KBM-7 (cell line): ENCODE measurements at regions not wholly inside any gene's neighbourhood (a gene's known extent, or its start where the extent isn't known, plus 50 kb on each side); places are given as distances from the start of the nearest gene placed in this dataset.
"Not testable (repeated sequence)": the region's sequence is repeated elsewhere in the genome, so short reads cannot be mapped to it uniquely, and the experiment has no call there.

ENCODE experiments used
- DNase-seq: peaks from one replicate; pipeline ENCODE4 v3.0.0-alpha.2; 2015
- in situ Hi-C: fragments of 300-500 bp; cut with MboI; formaldehyde crosslinking; loops from 2 replicates; pipeline ENCODE4 v1.14.3; 2020; ENCODE audit warnings: low sequenced_read_pairs, low pct_unique_long_range_greater_than_20kb, mixed read lengths

GRCh38 chrX:13440176-13440575 lies 120.3 kb upstream of the ATXN3L start:
- no peak for DNase-seq
- in situ Hi-C loops, result no loop called here

- no peak for DNase-seq
- in situ Hi-C loops, result no loop called here
Observed at GRCh38 chrX:13433298-13433605, 113.4 kb upstream of the ATXN3L start.

- in situ Hi-C loops, result no loop called here
- no peak for DNase-seq
Observed at GRCh38 chrX:13432414-13433297, 112.8 kb upstream of the ATXN3L start.

- in situ Hi-C loops, result no loop called here
- no peak for DNase-seq
Observed at GRCh38 chrX:13430136-13430827, 110.4 kb upstream of the ATXN3L start.

- in situ Hi-C loops, result no loop called here
- DNase-seq, result peak; percentile 81
Observed at GRCh38 chrX:13428053-13428786, 108.4 kb upstream of the ATXN3L start.

- DNase-seq, result peak; percentile 3
- in situ Hi-C loops, result no loop called here
Observed at GRCh38 chrX:13427441-13428052, 107.7 kb upstream of the ATXN3L start.

GRCh38 chrX:13420545-13421183 lies 100.8 kb upstream of the ATXN3L start:
- DNase-seq, result no peak
- in situ Hi-C loops, result no loop called here

- in situ Hi-C loops, result no loop called here
- no peak for DNase-seq
Observed at GRCh38 chrX:13419918-13420317, 100.1 kb upstream of the ATXN3L start.

- in situ Hi-C loops, result no loop called here
- no peak for DNase-seq
Observed at GRCh38 chrX:13419276-13419675, 99.4 kb upstream of the ATXN3L start.

- in situ Hi-C loops, result no loop called here
- no peak for DNase-seq
Observed at GRCh38 chrX:13418126-13419097, 98.6 kb upstream of the ATXN3L start.

- in situ Hi-C loops, result no loop called here
- no peak for DNase-seq
Observed at GRCh38 chrX:13415509-13415908, 95.7 kb upstream of the ATXN3L start.

GRCh38 chrX:13414006-13414647 lies 94.3 kb upstream of the ATXN3L start:
- in situ Hi-C loops, result no loop called here
- no peak for DNase-seq

- no peak for DNase-seq
- in situ Hi-C loops, result no loop called here
Observed at GRCh38 chrX:13412208-13412600, 92.4 kb upstream of the ATXN3L start.

- in situ Hi-C loops, result no loop called here
- DNase-seq, result no peak
Observed at GRCh38 chrX:13411496-13412207, 91.8 kb upstream of the ATXN3L start.

- DNase-seq, in situ Hi-C loops: not testable (repeated sequence)
Observed at GRCh38 chrX:13408599-13408998, 88.7 kb upstream of the ATXN3L start.

- in situ Hi-C loops, DNase-seq: not testable (repeated sequence)
Observed at GRCh38 chrX:13404777-13405176, 84.9 kb upstream of the ATXN3L start.

- in situ Hi-C loops, result no loop called here
- DNase-seq, result no peak
Observed at GRCh38 chrX:13404364-13404763, 84.5 kb upstream of the ATXN3L start.
